Activated CD4-positive, alpha-beta T cell treated with anti-CD3 and anti-CD28 coated beads for 24 hours (primary cell): ENCODE measurements at regions not wholly inside any gene's neighbourhood (a gene's known extent, or its start where the extent isn't known, plus 50 kb on each side); places are given as distances from the start of the nearest gene placed in this dataset.

ENCODE experiments used
- DNase-seq, 2 donors: peaks; one replicate each; pipeline ENCODE4 v3.0.0-alpha.2; 2020; ENCODE audit warnings: low read depth in 2 of 2

- no peak for DNase-seq
Measured at GRCh38 chr4:136927172-136927571, 605.1 kb downstream of the PCDH18 start.

GRCh38 chr4:136925203-136925602, 607.1 kb downstream of the PCDH18 start:
- DNase-seq = no peak

GRCh38 chr4:136922066-136922465, 610.2 kb downstream of the PCDH18 start:
- no peak for DNase-seq

GRCh38 chr4:136920092-136920881, 612.0 kb downstream of the PCDH18 start:
- no peak for DNase-seq

- DNase-seq = no peak
Measured at GRCh38 chr4:136918772-136919171, 613.5 kb downstream of the PCDH18 start.

- DNase-seq = no peak
Measured at GRCh38 chr4:136917312-136918110, 614.8 kb downstream of the PCDH18 start.

- no peak for DNase-seq
Measured at GRCh38 chr4:136909626-136910025, 622.7 kb downstream of the PCDH18 start.

GRCh38 chr4:136908122-136908521, 624.2 kb downstream of the PCDH18 start:
- DNase-seq = no peak

- DNase-seq = no peak
Measured at GRCh38 chr4:136900696-136901095, 631.6 kb downstream of the PCDH18 start.

GRCh38 chr4:136898590-136899248, 633.6 kb downstream of the PCDH18 start:
- DNase-seq = no peak

GRCh38 chr4:136893573-136893972, 638.7 kb downstream of the PCDH18 start:
- no peak for DNase-seq

GRCh38 chr4:136881666-136882065, 650.6 kb downstream of the PCDH18 start:
- no peak for DNase-seq

- no peak for DNase-seq
Measured at GRCh38 chr4:136873555-136873954, 658.7 kb downstream of the PCDH18 start.

- no peak for DNase-seq
Measured at GRCh38 chr4:136867465-136867864, 664.8 kb downstream of the PCDH18 start.

- no peak for DNase-seq
Measured at GRCh38 chr4:136865526-136865925, 666.8 kb downstream of the PCDH18 start.

- DNase-seq = peak in 1 of 2 donors; percentile 12
Measured at GRCh38 chr4:136864604-136865185, 667.6 kb downstream of the PCDH18 start.

GRCh38 chr4:136863756-136864155, 668.5 kb downstream of the PCDH18 start:
- no peak for DNase-seq

GRCh38 chr4:136862653-136863052, 669.6 kb downstream of the PCDH18 start:
- no peak for DNase-seq

GRCh38 chr4:136861091-136861490, 671.2 kb downstream of the PCDH18 start:
- no peak for DNase-seq

- DNase-seq = no peak
Measured at GRCh38 chr4:136858903-136859302, 673.4 kb downstream of the PCDH18 start.

- no peak for DNase-seq
Measured at GRCh38 chr4:136855886-136856285, 676.4 kb downstream of the PCDH18 start.

GRCh38 chr4:136850446-136850845, 681.8 kb downstream of the PCDH18 start:
- no peak for DNase-seq
